GM20000 (cell line): ENCODE measurements at regions not wholly inside any gene's neighbourhood (a gene's known extent, or its start where the extent isn't known, plus 50 kb on each side); places are given as distances from the start of the nearest gene placed in this dataset.

ENCODE experiments used
- DNase-seq: peaks from one replicate; pipeline ENCODE4 v3.0.0; 2012; ENCODE audit warnings: low spot score
- TF ChIP-seq, protein P1 (sequence below): IDR thresholded peaks from 2 replicates; pipeline ENCODE4 v1.5.1; 2012; ENCODE audit warnings: mild to moderate bottlenecking, control low read depth; ENCODE audit errors: extremely low read depth, missing control alignments

DNA sequence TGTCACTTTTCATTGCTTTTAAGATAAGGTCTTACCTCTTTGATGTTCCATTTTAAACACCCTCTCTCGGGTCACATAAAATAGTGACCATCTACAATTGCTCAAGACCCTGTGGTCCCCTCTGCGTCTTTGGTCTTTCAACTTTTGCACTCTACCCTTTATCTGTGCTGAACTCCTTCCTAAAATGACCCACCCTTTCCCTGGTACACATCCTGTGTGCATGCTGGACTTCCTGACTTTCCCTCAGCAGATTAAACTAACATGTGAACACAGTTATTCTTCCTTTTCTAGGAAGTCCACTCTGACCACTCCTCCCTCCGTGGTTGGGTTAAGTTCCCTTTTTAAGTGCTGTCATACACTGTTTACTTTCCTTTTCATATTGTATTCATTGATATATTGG is 414.2 kb downstream of the GABRB3 start:
- DNase-seq: no peak
- TF ChIP-seq, protein P1, sequence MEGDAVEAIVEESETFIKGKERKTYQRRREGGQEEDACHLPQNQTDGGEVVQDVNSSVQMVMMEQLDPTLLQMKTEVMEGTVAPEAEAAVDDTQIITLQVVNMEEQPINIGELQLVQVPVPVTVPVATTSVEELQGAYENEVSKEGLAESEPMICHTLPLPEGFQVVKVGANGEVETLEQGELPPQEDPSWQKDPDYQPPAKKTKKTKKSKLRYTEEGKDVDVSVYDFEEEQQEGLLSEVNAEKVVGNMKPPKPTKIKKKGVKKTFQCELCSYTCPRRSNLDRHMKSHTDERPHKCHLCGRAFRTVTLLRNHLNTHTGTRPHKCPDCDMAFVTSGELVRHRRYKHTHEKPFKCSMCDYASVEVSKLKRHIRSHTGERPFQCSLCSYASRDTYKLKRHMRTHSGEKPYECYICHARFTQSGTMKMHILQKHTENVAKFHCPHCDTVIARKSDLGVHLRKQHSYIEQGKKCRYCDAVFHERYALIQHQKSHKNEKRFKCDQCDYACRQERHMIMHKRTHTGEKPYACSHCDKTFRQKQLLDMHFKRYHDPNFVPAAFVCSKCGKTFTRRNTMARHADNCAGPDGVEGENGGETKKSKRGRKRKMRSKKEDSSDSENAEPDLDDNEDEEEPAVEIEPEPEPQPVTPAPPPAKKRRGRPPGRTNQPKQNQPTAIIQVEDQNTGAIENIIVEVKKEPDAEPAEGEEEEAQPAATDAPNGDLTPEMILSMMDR: no peak

DNA sequence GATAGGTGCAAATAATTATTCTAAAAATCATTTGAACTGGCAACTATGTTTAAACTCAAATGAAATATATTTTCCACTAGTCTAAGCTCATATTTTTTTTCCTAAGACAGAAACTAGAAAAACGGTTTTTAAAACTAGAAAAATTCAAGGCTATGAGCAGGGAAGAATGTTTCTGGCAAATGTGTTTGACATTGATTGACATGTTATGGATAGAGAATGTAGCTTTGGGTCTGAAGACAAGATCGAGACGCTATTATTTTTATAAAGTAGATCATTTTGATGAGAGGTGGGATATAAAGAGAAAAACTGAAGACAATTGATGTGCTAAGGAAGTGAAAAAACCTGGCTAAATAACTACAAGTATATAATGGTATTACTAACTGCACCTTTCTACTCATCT is 415.2 kb downstream of the GABRB3 start:
- no peak for DNase-seq
- TF ChIP-seq, protein P1: no peak

DNA sequence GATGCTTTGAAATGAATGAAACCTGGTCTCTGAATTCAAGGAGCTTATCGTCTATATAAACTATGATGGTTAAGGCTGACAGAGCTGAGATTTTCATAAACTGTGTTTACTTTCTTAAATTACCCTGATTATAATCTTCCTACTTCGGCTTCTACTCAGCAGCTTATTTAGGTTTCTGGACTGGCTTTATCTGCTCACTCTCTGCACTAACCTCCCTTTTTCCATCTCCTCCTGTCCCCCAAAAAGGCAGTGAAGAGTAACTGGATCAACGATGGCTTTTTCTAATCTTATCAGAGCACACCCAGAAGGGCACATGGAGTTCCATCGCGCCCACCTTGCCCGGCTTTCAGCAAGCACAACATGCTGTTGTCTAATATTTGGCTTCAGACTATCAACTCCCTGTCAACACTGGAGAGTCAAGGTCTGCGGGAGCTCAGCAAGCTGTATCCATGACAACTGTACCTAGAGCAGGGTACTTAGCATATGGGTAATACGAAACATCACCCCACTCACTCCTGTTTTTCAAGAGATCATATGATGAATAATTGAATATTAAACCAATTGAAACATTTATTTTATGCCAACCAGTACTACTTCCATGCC is 417.3 kb downstream of the GABRB3 start:
- DNase-seq: no peak
- TF ChIP-seq, protein P1: no peak

DNA sequence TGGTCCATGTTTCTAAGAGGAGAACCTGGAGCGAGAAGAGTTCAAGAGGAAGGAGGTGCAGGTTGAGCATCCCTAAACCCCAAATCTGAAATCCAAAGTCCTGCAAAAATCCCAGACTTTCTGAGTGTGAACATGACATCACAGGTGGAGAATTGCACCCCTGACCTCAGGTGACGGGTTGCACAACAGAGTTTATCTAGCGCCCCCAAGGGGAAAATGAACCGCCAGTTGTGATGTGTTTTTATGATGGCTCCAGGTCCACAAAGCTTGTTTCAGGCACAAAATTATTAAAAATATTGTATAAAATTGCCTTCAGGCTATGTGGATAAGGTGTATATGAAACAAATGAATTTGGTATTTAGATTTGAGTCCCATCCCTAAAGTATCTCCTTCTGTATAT is 420.0 kb downstream of the GABRB3 start:
- DNase-seq: no peak
- TF ChIP-seq, protein P1: no peak

DNA sequence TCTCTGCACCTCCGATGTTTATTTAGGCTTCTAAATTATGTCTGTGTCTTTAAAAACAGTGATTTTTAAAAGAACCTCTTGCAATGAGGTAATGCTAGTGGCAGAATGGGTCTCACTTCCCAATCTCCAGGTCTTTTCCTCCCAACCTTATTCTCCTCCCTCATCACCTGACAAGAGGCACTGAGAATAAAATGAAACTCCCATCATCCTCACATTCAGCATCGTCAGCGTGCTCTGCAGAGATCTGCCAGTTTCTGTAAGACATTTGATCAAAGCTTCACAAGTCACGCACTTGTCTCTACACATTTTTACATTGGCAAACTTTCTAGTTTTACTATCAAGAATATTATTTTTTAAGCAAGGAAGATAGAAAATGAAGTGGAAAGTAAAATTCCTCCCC is 420.5 kb downstream of the GABRB3 start:
- TF ChIP-seq, protein P1: no peak
- DNase-seq: no peak

DNA sequence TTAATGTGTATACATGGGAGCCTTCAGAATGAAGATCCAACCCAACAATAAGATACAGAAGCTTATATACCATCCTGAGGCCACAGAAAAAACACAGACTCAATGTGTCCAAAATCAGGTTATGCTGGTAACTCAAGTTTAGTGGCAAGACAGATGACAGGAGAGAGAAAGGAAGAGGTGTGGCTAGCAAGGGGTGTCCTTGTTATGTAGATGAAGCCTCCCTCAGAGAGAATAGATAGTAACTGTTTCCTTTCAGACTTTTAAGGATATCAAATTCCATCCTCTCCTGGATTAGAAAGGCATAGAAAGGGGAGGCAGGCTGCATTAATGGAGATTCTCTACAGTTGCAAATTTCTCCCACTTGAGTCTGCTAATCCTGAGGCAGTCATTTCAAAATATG is 447.4 kb downstream of the GABRB3 start:
- TF ChIP-seq, protein P1: no peak
- DNase-seq: no peak

DNA sequence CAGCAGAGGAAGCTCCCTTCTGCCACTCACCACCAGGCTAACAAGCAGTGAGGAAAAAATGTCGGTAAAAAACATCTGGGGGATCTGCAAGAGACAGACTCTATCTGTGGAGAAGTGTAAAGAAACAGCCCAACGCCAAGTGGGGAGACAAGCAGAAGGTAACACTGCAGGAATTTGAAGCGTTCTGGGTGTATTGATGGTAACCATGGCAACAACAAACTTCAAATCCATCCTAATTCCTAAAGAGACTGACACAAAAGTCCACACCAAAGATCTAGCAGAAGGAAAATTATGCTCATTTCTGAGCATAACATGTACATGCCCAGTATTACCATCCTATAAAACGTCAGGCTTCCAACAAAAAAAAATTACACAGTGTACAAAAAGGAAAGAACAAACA is 449.3 kb downstream of the GABRB3 start:
- DNase-seq: no peak
- TF ChIP-seq, protein P1: no peak
